ENCODE measurements at regions not wholly inside any gene's neighbourhood (a gene's known extent, or its start where the extent isn't known, plus 50 kb on each side); places are given as distances from the start of the nearest gene placed in this dataset.

DNA sequence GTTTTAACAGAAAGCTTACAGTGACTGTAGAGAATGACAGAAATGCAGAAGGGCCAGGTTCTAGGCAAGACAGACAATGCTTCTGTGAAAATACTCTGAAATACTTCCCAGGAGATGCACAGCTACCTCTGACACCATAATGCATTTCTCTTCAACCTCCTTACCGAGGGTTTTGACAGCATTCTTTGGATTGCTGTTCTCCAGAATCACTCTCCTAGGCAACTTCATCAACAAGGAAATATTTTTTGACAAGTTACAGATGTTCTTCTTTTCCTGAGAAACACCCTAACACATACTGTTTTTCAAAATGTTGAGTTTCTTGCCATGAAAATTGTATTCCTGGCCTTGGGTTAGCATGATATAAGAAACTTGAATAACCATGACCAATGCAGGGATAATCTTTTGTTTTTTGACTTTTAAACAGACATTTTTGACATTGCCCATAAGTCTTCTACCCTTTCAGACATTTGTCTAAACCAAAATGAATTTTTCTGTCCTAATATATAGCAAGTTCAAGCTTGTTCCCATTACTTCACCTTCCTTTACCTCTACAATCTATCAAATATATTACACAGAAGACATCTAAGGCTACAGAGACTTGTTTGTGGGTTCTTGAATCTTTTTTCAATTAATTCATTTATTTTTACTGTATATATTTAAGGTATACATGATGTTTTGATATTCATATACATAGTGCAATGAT is 108.1 kb downstream of the CCDC34 start:
- Histone ChIP-seq H3K4me2 (replicated peaks; ENCODE audit: low read depth, low read length, poor library complexity, severe bottlenecking) (no peak overlapping the region), H3K4me3 (ENCODE audit: control extremely low read depth in 1 of 5, extremely low read depth in 1 of 5, insufficient read depth in 1 of 5, low read depth in 2 of 5, low read length in 4 of 5) (no peak overlapping the region), H4K20me1 (ENCODE audit: control insufficient read depth, insufficient read depth, low read length, poor library complexity, severe bottlenecking) (no peaks in the 10 kb centered on the region), H3K27me3 (replicated peaks in 1 of 4; ENCODE audit: control extremely low read depth in 1 of 4, control insufficient read depth in 3 of 4, insufficient read depth in 4 of 4, low read length in 3 of 4) (no peaks in the 10 kb centered on the region), H3K79me2 (ENCODE audit: control insufficient read depth, insufficient read depth, low read length) (no peaks in the 10 kb centered on the region), H3K9me3 (ENCODE audit: control extremely low read depth in 1 of 3, control insufficient read depth in 2 of 3, insufficient read depth in 1 of 3, low read length in 2 of 3) (peaks cover 0 to 2% (median 0%) of the 10 kb centered on the region in 3 donors), H3K27ac (ENCODE audit: low read length in 2 of 2) (no peak overlapping the region), H3K36me3 (replicated peaks in 1 of 2; ENCODE audit: control extremely low read depth in 1 of 2, control insufficient read depth in 1 of 2, extremely low read depth in 1 of 2, insufficient read depth in 2 of 2, low read length in 1 of 2) (no peaks in the 10 kb centered on the region), H3K4me1 (ENCODE audit: control insufficient read depth in 2 of 2, insufficient read depth in 2 of 2, low read length in 2 of 2) (no peaks in the 10 kb centered on the region), H2AFZ (ENCODE audit: insufficient read depth, low read depth, low read length, poor library complexity, severe bottlenecking) (no peak overlapping the region), H3K9ac (ENCODE audit: low read length) (no peak overlapping the region)
- no peaks in the 10 kb centered on the region for H3K9me3 Mint-ChIP-seq (ENCODE audit: insufficient read depth)
- intact Hi-C loops (cut with micrococcal nuclease), result no loop called here
- H3K27ac Mint-ChIP-seq, result no peak overlapping the region
- WGBS (ENCODE audit: insufficient coverage), result no CpG with 5 or more reads among the region's 1 CpG
- peaks cover 24% of the 10 kb centered on the region for H3K27me3 Mint-ChIP-seq
- no peak for DNase-seq
- ChIA-PET POLR2A (no interaction called here), CTCF (no interaction called here)
- no peak for TF ChIP-seq EZH2 (IDR thresholded peaks at IDR 0.05; ENCODE audit: borderline replicate concordance, insufficient read depth, low read depth, low read length, poor library complexity, severe bottlenecking)
- no peak for ATAC-seq (ENCODE audit: low read depth)
- no peak overlapping the region for H3K4me3 Mint-ChIP-seq
- H3K4me1 Mint-ChIP-seq, result no peaks in the 10 kb centered on the region

DNA sequence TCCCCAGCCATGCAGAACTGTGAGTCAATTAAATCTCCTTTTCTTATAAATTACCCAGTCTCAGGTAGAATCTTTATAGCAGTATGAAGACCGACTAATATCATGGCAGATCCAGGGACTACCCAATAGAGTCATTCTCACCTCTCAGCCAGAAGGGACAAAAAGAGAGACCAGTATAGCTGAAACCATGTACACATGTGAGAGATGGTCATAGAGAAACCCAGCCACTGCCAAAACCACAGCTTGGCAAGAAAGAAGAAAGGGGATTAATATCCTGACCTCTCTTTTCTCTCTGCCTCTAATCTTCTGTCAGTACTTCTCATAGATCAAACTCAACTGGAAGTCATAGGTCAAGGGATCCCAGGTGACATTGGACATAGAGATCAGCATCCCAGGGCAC is 109.8 kb downstream of the CCDC34 start:
- no peaks in the 10 kb centered on the region for H3K79me2 ChIP-seq (ENCODE audit: control insufficient read depth, insufficient read depth, low read length)
- H3K27ac ChIP-seq (ENCODE audit: low read length in 2 of 2), result no peak overlapping the region
- ATAC-seq (ENCODE audit: low read depth), result no peak
- H3K4me1 ChIP-seq (ENCODE audit: control insufficient read depth in 2 of 2, insufficient read depth in 2 of 2, low read length in 2 of 2), result no peaks in the 10 kb centered on the region
- DNase-seq, result no peak
- Mint-ChIP-seq H3K9me3 (ENCODE audit: insufficient read depth) (no peaks in the 10 kb centered on the region), H3K4me1 (no peaks in the 10 kb centered on the region), H3K4me3 (no peak overlapping the region), H3K27me3 (peaks cover 24% of the 10 kb centered on the region), H3K27ac (no peak overlapping the region)
- H4K20me1 ChIP-seq (ENCODE audit: control insufficient read depth, insufficient read depth, low read length, poor library complexity, severe bottlenecking), result no peaks in the 10 kb centered on the region
- no CpG with 5 or more reads among the region's 1 CpG for WGBS (ENCODE audit: insufficient coverage)
- no peaks in the 10 kb centered on the region for H3K36me3 ChIP-seq (replicated peaks in 1 of 2; ENCODE audit: control extremely low read depth in 1 of 2, control insufficient read depth in 1 of 2, extremely low read depth in 1 of 2, insufficient read depth in 2 of 2, low read length in 1 of 2)
- H3K9me3 ChIP-seq (ENCODE audit: control extremely low read depth in 1 of 3, control insufficient read depth in 2 of 3, insufficient read depth in 1 of 3, low read length in 2 of 3), result peaks cover 0 to 1% (median 0%) of the 10 kb centered on the region in 3 donors
- POLR2A ChIA-PET, result no interaction called here
- H3K4me3 ChIP-seq (ENCODE audit: control extremely low read depth in 1 of 5, extremely low read depth in 1 of 5, insufficient read depth in 1 of 5, low read depth in 2 of 5, low read length in 4 of 5), result no peak overlapping the region
- no peaks in the 10 kb centered on the region for H3K27me3 ChIP-seq (replicated peaks in 1 of 4; ENCODE audit: control extremely low read depth in 1 of 4, control insufficient read depth in 3 of 4, insufficient read depth in 4 of 4, low read length in 3 of 4)
- no peak overlapping the region for H3K9ac ChIP-seq (ENCODE audit: low read length)
- no peak overlapping the region for H3K4me2 ChIP-seq (replicated peaks; ENCODE audit: low read depth, low read length, poor library complexity, severe bottlenecking)
- H2AFZ ChIP-seq (ENCODE audit: insufficient read depth, low read depth, low read length, poor library complexity, severe bottlenecking), result no peak overlapping the region
- TF ChIP-seq EZH2 (IDR thresholded peaks at IDR 0.05; ENCODE audit: borderline replicate concordance, insufficient read depth, low read depth, low read length, poor library complexity, severe bottlenecking), result no peak
- TF ChIP-seq, protein P1, sequence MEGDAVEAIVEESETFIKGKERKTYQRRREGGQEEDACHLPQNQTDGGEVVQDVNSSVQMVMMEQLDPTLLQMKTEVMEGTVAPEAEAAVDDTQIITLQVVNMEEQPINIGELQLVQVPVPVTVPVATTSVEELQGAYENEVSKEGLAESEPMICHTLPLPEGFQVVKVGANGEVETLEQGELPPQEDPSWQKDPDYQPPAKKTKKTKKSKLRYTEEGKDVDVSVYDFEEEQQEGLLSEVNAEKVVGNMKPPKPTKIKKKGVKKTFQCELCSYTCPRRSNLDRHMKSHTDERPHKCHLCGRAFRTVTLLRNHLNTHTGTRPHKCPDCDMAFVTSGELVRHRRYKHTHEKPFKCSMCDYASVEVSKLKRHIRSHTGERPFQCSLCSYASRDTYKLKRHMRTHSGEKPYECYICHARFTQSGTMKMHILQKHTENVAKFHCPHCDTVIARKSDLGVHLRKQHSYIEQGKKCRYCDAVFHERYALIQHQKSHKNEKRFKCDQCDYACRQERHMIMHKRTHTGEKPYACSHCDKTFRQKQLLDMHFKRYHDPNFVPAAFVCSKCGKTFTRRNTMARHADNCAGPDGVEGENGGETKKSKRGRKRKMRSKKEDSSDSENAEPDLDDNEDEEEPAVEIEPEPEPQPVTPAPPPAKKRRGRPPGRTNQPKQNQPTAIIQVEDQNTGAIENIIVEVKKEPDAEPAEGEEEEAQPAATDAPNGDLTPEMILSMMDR (IDR thresholded peaks at IDR 0.05), result no peak
- CTCF ChIA-PET, result no interaction called here
- intact Hi-C loops (cut with micrococcal nuclease), result no loop called here

Data from B cell (primary cell).